ENCODE measurements at regions not wholly inside any gene's neighbourhood (a gene's known extent, or its start where the extent isn't known, plus 50 kb on each side); places are given as distances from the start of the nearest gene placed in this dataset.

- no peaks in the 10 kb centered on the region for H3K27me3 ChIP-seq
- peaks cover 0 to 5% of the 10 kb centered on the region in 2 donors for H3K9me3 ChIP-seq
- H3K27ac ChIP-seq = no peak overlapping the region
- TF ChIP-seq POLR2AphosphoS5 (IDR thresholded peaks at IDR 0.05) = no peak
- no peak for TF ChIP-seq EP300 (IDR thresholded peaks at IDR 0.05; ENCODE audit: low read depth)
- no peak for TF ChIP-seq CTCF (IDR thresholded peaks at IDR 0.05)
- TF ChIP-seq POLR2A (IDR thresholded peaks at IDR 0.05) = no peak
- in situ Hi-C loops (cut with MboI; ENCODE audit: low pct_ligation_motif_present in 1 of 4, low pct_unique_long_range_greater_than_20kb in 1 of 4, low sequenced_read_pairs in 3 of 4) = no loop called here
- no peaks in the 10 kb centered on the region for H3K36me3 ChIP-seq
- DNase-seq = no peak
- intact Hi-C loops (cut with DNase I; ENCODE audit: low total_unique reads) = no loop called here
- no peak overlapping the region for H3K4me3 ChIP-seq
- H3K4me1 ChIP-seq = no peaks in the 10 kb centered on the region
- 68 to 85% methylated on average over 2 to 5 of the region's 5 CpGs for WGBS, 2 donors (ENCODE audit: low coverage in 1 of 2)
These were observed 557.7 kb downstream of the RAB28 start for GRCh38 chr4:12926189-12927066.

GRCh38 chr4:12924728-12925320 is 559.3 kb downstream of the RAB28 start:
- Histone ChIP-seq H3K27me3 (no peaks in the 10 kb centered on the region), H3K27ac (no peak overlapping the region), H3K4me3 (no peak overlapping the region), H3K4me1 (no peaks in the 10 kb centered on the region), H3K9me3 (peaks cover 0 to under 1% of the 10 kb centered on the region in 2 donors), H3K36me3 (no peaks in the 10 kb centered on the region)
- intact Hi-C loops (cut with DNase I; ENCODE audit: low total_unique reads) (no loop called here), in situ Hi-C loops (cut with MboI; ENCODE audit: low pct_ligation_motif_present in 1 of 4, low pct_unique_long_range_greater_than_20kb in 1 of 4, low sequenced_read_pairs in 3 of 4) (no loop called here)
- 83% methylated on average over 2 of the region's 2 CpGs for WGBS, 2 donors (ENCODE audit: low coverage in 1 of 2)
- DNase-seq = no peak
- no peak for TF ChIP-seq CTCF (IDR thresholded peaks at IDR 0.05)
- TF ChIP-seq POLR2AphosphoS5 (IDR thresholded peaks at IDR 0.05) = no peak
- no peak for TF ChIP-seq EP300 (IDR thresholded peaks at IDR 0.05; ENCODE audit: low read depth)
- TF ChIP-seq POLR2A (IDR thresholded peaks at IDR 0.05) = no peak

- intact Hi-C loops (cut with DNase I; ENCODE audit: low total_unique reads) = no loop called here
These were observed 559.9 kb downstream of the RAB28 start for GRCh38 chr4:12924253-12924652.

More at GRCh38 chr4:12924253-12924652, 559.9 kb downstream of the RAB28 start:
- WGBS, 2 donors (ENCODE audit: low coverage in 1 of 2) = 85 to 89% methylated on average over 4 of the region's 4 CpGs
- Histone ChIP-seq H3K27ac (no peak overlapping the region), H3K36me3 (no peaks in the 10 kb centered on the region), H3K9me3 (no peaks in the 10 kb centered on the region), H3K4me1 (no peaks in the 10 kb centered on the region), H3K27me3 (no peaks in the 10 kb centered on the region), H3K4me3 (no peak overlapping the region)
- no peak for TF ChIP-seq CTCF (IDR thresholded peaks at IDR 0.05)
- no peak for TF ChIP-seq EP300 (IDR thresholded peaks at IDR 0.05; ENCODE audit: low read depth)
- no peak for TF ChIP-seq POLR2A (IDR thresholded peaks at IDR 0.05)
- no peak for TF ChIP-seq POLR2AphosphoS5 (IDR thresholded peaks at IDR 0.05)
- in situ Hi-C loops (cut with MboI; ENCODE audit: low pct_ligation_motif_present in 1 of 4, low pct_unique_long_range_greater_than_20kb in 1 of 4, low sequenced_read_pairs in 3 of 4) = no loop called here
- DNase-seq = no peak

All from transverse colon (tissue), 4 donors.